Ishikawa (cell line): ENCODE measurements at regions not wholly inside any gene's neighbourhood (a gene's known extent, or its start where the extent isn't known, plus 50 kb on each side); places are given as distances from the start of the nearest gene placed in this dataset.

Experiments used
- CREB1 ChIP-seq: IDR thresholded peaks from 2 replicates; pipeline ENCODE4 v1.6.1; 2012; ENCODE audit warnings: low read depth
- EGR1 ChIP-seq: IDR thresholded peaks from 2 replicates; pipeline ENCODE4 v1.6.1; 2012
- EP300 ChIP-seq: IDR thresholded peaks from 2 replicates; pipeline ENCODE4 v1.6.1; 2012; ENCODE audit warnings: borderline replicate concordance
- NFIC ChIP-seq: IDR thresholded peaks from 2 replicates; pipeline ENCODE4 v1.6.1; 2012
- RAD21 ChIP-seq: IDR thresholded peaks from 2 replicates; pipeline ENCODE4 v1.6.1; 2012; ENCODE audit warnings: low read depth
- REST ChIP-seq: IDR thresholded peaks from 2 replicates; pipeline ENCODE4 v1.6.1; 2012; ENCODE audit warnings: low read depth, mild to moderate bottlenecking
- TAF1 ChIP-seq: IDR thresholded peaks from 2 replicates; pipeline ENCODE4 v1.6.1; 2012; ENCODE audit warnings: low read depth, mild to moderate bottlenecking
- YY1 ChIP-seq: IDR thresholded peaks from 2 replicates; pipeline ENCODE4 v1.6.1; 2012; ENCODE audit warnings: low read depth
- ZBTB7A ChIP-seq: IDR thresholded peaks from 2 replicates; pipeline ENCODE4 v1.6.1; 2012; ENCODE audit warnings: low read depth

DNA sequence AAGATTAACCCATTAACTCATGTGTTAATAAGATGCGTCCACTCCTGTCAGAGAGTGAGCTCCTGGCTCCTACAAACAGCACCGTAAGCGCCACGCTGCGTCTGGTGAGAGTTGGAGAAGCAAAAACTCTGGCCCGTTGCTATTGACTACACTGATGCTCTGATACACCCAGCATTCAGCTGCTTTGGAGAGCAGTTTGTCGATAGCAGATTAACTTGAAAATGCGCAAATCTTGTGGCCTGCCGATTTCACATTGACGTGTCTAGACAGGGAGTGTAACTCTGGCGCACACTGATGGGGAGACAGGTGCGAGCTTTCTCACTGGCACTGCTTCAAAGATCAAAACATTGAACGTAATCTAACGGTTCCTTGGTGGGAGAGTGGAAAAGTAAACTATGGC, 151.7 kb upstream of the RPS6KA2 start:
- TF ChIP-seq EGR1 (no peak), YY1 (no peak), REST (no peak), CREB1 (no peak), TAF1 (no peak), NFIC (no peak), EP300 (no peak), RAD21 (no peak), ZBTB7A (no peak)
